ENCODE measurements at regions not wholly inside any gene's neighbourhood (a gene's known extent, or its start where the extent isn't known, plus 50 kb on each side); places are given as distances from the start of the nearest gene placed in this dataset.

DNA sequence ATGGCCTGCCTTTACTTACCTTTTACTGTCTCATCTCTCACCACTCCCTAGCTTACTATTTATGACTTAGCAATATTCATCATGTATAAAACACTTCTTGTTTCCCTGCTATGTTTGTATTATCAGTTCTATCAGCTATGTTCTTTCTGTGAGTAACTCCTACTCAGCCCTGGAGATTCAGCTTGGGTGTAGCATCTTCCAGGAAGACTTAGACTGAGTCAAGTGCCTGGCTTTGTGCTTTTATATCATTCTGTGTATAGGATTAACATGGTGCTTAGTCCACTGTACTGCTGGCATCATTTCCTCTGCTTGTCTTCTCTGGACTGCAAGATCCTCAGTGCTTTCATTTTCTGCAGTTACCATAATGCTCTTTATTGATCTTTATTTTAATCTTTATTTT is 257.8 kb downstream of the BTBD3 start:
- ATAC-seq (ENCODE audit: low FRiP score) (no peak), DNase-seq (no peak)
- Histone ChIP-seq H3K27me3 (ENCODE audit: control insufficient read depth in 1 of 2, insufficient read depth in 2 of 2, low read length in 1 of 2) (no peaks in the 10 kb centered on the region), H3K27ac (ENCODE audit: low read depth in 1 of 2, low read length in 2 of 2) (no peak overlapping the region), H3K36me3 (ENCODE audit: control insufficient read depth in 1 of 2, insufficient read depth in 2 of 2, low read length in 1 of 2) (no peaks in the 10 kb centered on the region), H3K9me3 (ENCODE audit: control insufficient read depth, low read length) (no peaks in the 10 kb centered on the region), H3K4me1 (ENCODE audit: control insufficient read depth in 1 of 2, insufficient read depth in 2 of 2, low read length in 2 of 2) (no peaks in the 10 kb centered on the region), H3K4me3 (ENCODE audit: low read length in 2 of 2) (no peak overlapping the region)
- intact Hi-C loops (cut with DNase I), result no loop called here

DNA sequence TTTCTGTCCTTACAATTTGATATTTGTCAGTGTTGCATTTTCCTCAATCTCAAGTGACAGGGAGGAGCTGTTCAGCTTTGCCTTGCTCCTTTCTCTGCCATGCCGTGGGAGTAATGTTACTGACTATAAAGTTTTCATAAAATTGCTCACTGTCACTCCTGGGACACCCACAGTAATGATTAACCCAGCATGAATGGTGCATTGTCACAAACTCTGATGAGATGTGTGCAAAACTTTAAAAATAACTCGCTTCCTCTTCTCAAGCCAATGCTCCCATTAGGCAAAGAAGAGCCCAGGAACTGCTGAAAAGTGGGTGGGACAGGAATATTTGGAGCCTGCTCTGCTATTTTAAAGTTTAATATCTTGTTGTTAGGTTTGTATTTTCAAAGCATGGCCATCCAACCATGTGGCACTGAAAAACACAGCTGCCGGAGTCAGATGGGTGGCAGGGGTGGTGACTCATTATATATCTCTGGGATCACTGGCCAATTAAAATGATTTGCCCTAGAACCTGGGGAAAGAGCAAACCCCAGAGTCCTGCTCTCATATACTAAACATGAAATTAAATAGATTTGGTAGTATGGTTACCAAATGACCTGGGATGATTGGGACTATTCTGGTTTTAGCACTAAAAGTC is 260.1 kb downstream of the BTBD3 start:
- 49% methylated on average over 3 of the region's 3 CpGs for WGBS, 2 donors
- no peak overlapping the region for H3K27ac ChIP-seq (ENCODE audit: low read depth in 1 of 2, low read length in 2 of 2)

DNA sequence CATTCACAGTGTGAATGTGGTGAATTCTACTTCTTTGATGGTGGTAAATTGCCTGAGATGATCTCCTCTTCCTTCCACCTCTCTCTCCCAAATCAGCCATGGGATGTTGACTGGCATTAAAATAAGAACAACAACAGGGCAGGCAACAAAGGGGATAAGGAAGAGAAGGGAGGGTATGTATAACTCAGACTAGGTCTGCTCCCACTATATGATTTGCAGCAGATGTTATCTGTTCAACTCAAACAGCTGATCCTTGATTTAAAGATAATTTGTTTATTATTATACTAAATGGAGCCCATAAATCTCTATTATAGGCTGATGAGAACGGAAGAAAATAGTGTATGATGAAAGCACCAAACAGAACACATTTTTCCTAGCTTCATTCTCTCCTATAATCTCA is 262.0 kb downstream of the BTBD3 start:
- ATAC-seq (ENCODE audit: low FRiP score) (no peak), DNase-seq (no peak)
- WGBS, 2 donors, result 32 to 35% methylated on average over 1 of the region's 1 CpG
- Histone ChIP-seq H3K9me3 (ENCODE audit: control insufficient read depth, low read length) (no peaks in the 10 kb centered on the region), H3K27ac (ENCODE audit: low read depth in 1 of 2, low read length in 2 of 2) (no peak overlapping the region), H3K36me3 (ENCODE audit: control insufficient read depth in 1 of 2, insufficient read depth in 2 of 2, low read length in 1 of 2) (no peaks in the 10 kb centered on the region), H3K27me3 (ENCODE audit: control insufficient read depth in 1 of 2, insufficient read depth in 2 of 2, low read length in 1 of 2) (no peaks in the 10 kb centered on the region), H3K4me3 (ENCODE audit: low read length in 2 of 2) (no peak overlapping the region), H3K4me1 (ENCODE audit: control insufficient read depth in 1 of 2, insufficient read depth in 2 of 2, low read length in 2 of 2) (no peaks in the 10 kb centered on the region)
- intact Hi-C loops (cut with DNase I), result no loop called here

More for the DNA sequence above, 260.1 kb downstream of the BTBD3 start:
- intact Hi-C loops (cut with DNase I), result no loop called here
- H3K9me3 ChIP-seq (ENCODE audit: control insufficient read depth, low read length), result no peaks in the 10 kb centered on the region
- H3K36me3 ChIP-seq (ENCODE audit: control insufficient read depth in 1 of 2, insufficient read depth in 2 of 2, low read length in 1 of 2), result no peaks in the 10 kb centered on the region
- no peaks in the 10 kb centered on the region for H3K27me3 ChIP-seq (ENCODE audit: control insufficient read depth in 1 of 2, insufficient read depth in 2 of 2, low read length in 1 of 2)
- ATAC-seq (ENCODE audit: low FRiP score), result no peak
- H3K4me3 ChIP-seq (ENCODE audit: low read length in 2 of 2), result no peak overlapping the region
- H3K4me1 ChIP-seq (ENCODE audit: control insufficient read depth in 1 of 2, insufficient read depth in 2 of 2, low read length in 2 of 2), result no peaks in the 10 kb centered on the region
- no peak for DNase-seq

- DNase-seq, result no peak
- Histone ChIP-seq H3K27ac (ENCODE audit: low read depth in 1 of 2, low read length in 2 of 2) (no peak overlapping the region), H3K9me3 (ENCODE audit: control insufficient read depth, low read length) (no peaks in the 10 kb centered on the region), H3K27me3 (ENCODE audit: control insufficient read depth in 1 of 2, insufficient read depth in 2 of 2, low read length in 1 of 2) (no peaks in the 10 kb centered on the region), H3K4me1 (ENCODE audit: control insufficient read depth in 1 of 2, insufficient read depth in 2 of 2, low read length in 2 of 2) (no peaks in the 10 kb centered on the region), H3K4me3 (ENCODE audit: low read length in 2 of 2) (no peak overlapping the region), H3K36me3 (ENCODE audit: control insufficient read depth in 1 of 2, insufficient read depth in 2 of 2, low read length in 1 of 2) (no peaks in the 10 kb centered on the region)
- intact Hi-C loops (cut with DNase I), result no loop called here
- WGBS, 2 donors, result 30 to 35% methylated on average over 5 of the region's 5 CpGs
- no peak for ATAC-seq (ENCODE audit: low FRiP score)
Measured at GRCh38 chr20:12180107-12180661, 262.5 kb downstream of the BTBD3 start.

GRCh38 chr20:12198281-12198680 is 280.6 kb downstream of the BTBD3 start:
- Histone ChIP-seq H3K4me1 (ENCODE audit: control insufficient read depth in 1 of 2, insufficient read depth in 2 of 2, low read length in 2 of 2) (no peaks in the 10 kb centered on the region), H3K27me3 (ENCODE audit: control insufficient read depth in 1 of 2, insufficient read depth in 2 of 2, low read length in 1 of 2) (no peaks in the 10 kb centered on the region), H3K27ac (ENCODE audit: low read depth in 1 of 2, low read length in 2 of 2) (no peak overlapping the region), H3K36me3 (ENCODE audit: control insufficient read depth in 1 of 2, insufficient read depth in 2 of 2, low read length in 1 of 2) (no peaks in the 10 kb centered on the region), H3K4me3 (ENCODE audit: low read length in 2 of 2) (no peak overlapping the region), H3K9me3 (ENCODE audit: control insufficient read depth, low read length) (peaks cover 1% of the 10 kb centered on the region)
- no peak for ATAC-seq (ENCODE audit: low FRiP score)
- no peak for DNase-seq
- intact Hi-C loops (cut with DNase I), result no loop called here

DNA sequence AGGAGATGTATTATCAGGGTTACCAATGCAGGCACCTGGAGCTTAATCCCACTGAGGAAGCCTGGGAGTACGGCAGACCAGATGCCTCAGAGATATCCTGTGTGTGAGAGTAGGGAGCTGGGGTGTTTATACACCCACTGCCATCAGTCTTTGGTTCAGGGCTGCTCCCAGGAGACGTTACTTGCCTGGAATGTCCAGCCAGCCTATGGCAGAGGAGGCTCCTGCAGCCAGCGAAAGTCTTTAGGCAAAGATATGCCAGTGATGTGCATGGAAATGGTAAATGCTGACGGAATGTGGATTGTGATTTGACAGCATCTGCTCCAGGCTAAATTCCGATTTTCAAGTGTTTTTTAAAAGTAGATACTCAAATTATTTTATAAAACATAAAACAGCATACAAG is 282.0 kb downstream of the BTBD3 start:
- Histone ChIP-seq H3K9me3 (ENCODE audit: control insufficient read depth, low read length) (peaks cover 1% of the 10 kb centered on the region), H3K36me3 (ENCODE audit: control insufficient read depth in 1 of 2, insufficient read depth in 2 of 2, low read length in 1 of 2) (no peaks in the 10 kb centered on the region), H3K27ac (ENCODE audit: low read depth in 1 of 2, low read length in 2 of 2) (no peak overlapping the region), H3K27me3 (ENCODE audit: control insufficient read depth in 1 of 2, insufficient read depth in 2 of 2, low read length in 1 of 2) (no peaks in the 10 kb centered on the region), H3K4me3 (ENCODE audit: low read length in 2 of 2) (no peak overlapping the region), H3K4me1 (ENCODE audit: control insufficient read depth in 1 of 2, insufficient read depth in 2 of 2, low read length in 2 of 2) (no peaks in the 10 kb centered on the region)
- ATAC-seq (ENCODE audit: low FRiP score), result no peak
- intact Hi-C loops (cut with DNase I), result no loop called here
- 49 to 57% methylated on average over 5 of the region's 5 CpGs for WGBS, 2 donors
- no peak for DNase-seq

- intact Hi-C loops (cut with DNase I), result no loop called here
- DNase-seq, result no peak
- no peak overlapping the region for H3K27ac ChIP-seq (ENCODE audit: low read depth in 1 of 2, low read length in 2 of 2)
- H3K4me3 ChIP-seq (ENCODE audit: low read length in 2 of 2), result no peak overlapping the region
- no peaks in the 10 kb centered on the region for H3K4me1 ChIP-seq (ENCODE audit: control insufficient read depth in 1 of 2, insufficient read depth in 2 of 2, low read length in 2 of 2)
- H3K36me3 ChIP-seq (ENCODE audit: control insufficient read depth in 1 of 2, insufficient read depth in 2 of 2, low read length in 1 of 2), result no peaks in the 10 kb centered on the region
- WGBS, 2 donors, result 73 to 79% methylated on average over 5 of the region's 5 CpGs
- no peak for ATAC-seq (ENCODE audit: low FRiP score)
- H3K9me3 ChIP-seq (ENCODE audit: control insufficient read depth, low read length), result peaks cover 1% of the 10 kb centered on the region
- no peaks in the 10 kb centered on the region for H3K27me3 ChIP-seq (ENCODE audit: control insufficient read depth in 1 of 2, insufficient read depth in 2 of 2, low read length in 1 of 2)
Measured at GRCh38 chr20:12201289-12201991, 283.7 kb downstream of the BTBD3 start.

GRCh38 chr20:12203399-12203798 is 285.7 kb downstream of the BTBD3 start:
- intact Hi-C loops (cut with DNase I), result no loop called here
- Histone ChIP-seq H3K9me3 (ENCODE audit: control insufficient read depth, low read length) (peaks cover under 1% of the 10 kb centered on the region), H3K27ac (ENCODE audit: low read depth in 1 of 2, low read length in 2 of 2) (no peak overlapping the region), H3K36me3 (ENCODE audit: control insufficient read depth in 1 of 2, insufficient read depth in 2 of 2, low read length in 1 of 2) (no peaks in the 10 kb centered on the region), H3K27me3 (ENCODE audit: control insufficient read depth in 1 of 2, insufficient read depth in 2 of 2, low read length in 1 of 2) (no peaks in the 10 kb centered on the region), H3K4me3 (ENCODE audit: low read length in 2 of 2) (no peak overlapping the region), H3K4me1 (ENCODE audit: control insufficient read depth in 1 of 2, insufficient read depth in 2 of 2, low read length in 2 of 2) (no peaks in the 10 kb centered on the region)
- no peak for ATAC-seq (ENCODE audit: low FRiP score)
- DNase-seq, result no peak

- Histone ChIP-seq H3K36me3 (ENCODE audit: control insufficient read depth in 1 of 2, insufficient read depth in 2 of 2, low read length in 1 of 2) (no peaks in the 10 kb centered on the region), H3K4me3 (ENCODE audit: low read length in 2 of 2) (no peak overlapping the region), H3K9me3 (ENCODE audit: control insufficient read depth, low read length) (no peaks in the 10 kb centered on the region), H3K27ac (ENCODE audit: low read depth in 1 of 2, low read length in 2 of 2) (no peak overlapping the region), H3K4me1 (ENCODE audit: control insufficient read depth in 1 of 2, insufficient read depth in 2 of 2, low read length in 2 of 2) (no peaks in the 10 kb centered on the region), H3K27me3 (ENCODE audit: control insufficient read depth in 1 of 2, insufficient read depth in 2 of 2, low read length in 1 of 2) (no peaks in the 10 kb centered on the region)
- 62 to 68% methylated on average over 1 of the region's 1 CpG for WGBS, 2 donors
- DNase-seq (no peak), ATAC-seq (ENCODE audit: low FRiP score) (no peak)
- intact Hi-C loops (cut with DNase I), result no loop called here
Measured at GRCh38 chr20:12203981-12204380, 286.3 kb downstream of the BTBD3 start.

Measured in aorta (tissue), 5 donors.